H1 (cell line): ENCODE measurements at regions not wholly inside any gene's neighbourhood (a gene's known extent, or its start where the extent isn't known, plus 50 kb on each side); places are given as distances from the start of the nearest gene placed in this dataset.

Experiments
- CBX8 ChIP-seq: fragments of 300-800, 300-1000 bp; sonication (generic); IDR thresholded peaks from 2 replicates; pipeline ENCODE4 v1.7.1; 2016; ENCODE audit warnings: low read depth, low read length, borderline replicate concordance
- FOSL1 ChIP-seq: IDR thresholded peaks from 2 replicates; pipeline ENCODE4 v1.6.1; 2011; ENCODE audit warnings: mild to moderate bottlenecking, low read depth, low read length, moderate library complexity; ENCODE audit not compliant: insufficient read depth
- JUN ChIP-seq: IDR thresholded peaks from 2 replicates; pipeline ENCODE4 v1.6.1; 2011; ENCODE audit warnings: low read depth, mild to moderate bottlenecking, improper control_type of control experiment, low read length
- RNF2 ChIP-seq: fragments of 200-900, 300-1000 bp; sonication (generic); IDR thresholded peaks from 2 replicates; pipeline ENCODE4 v1.7.1; 2016; ENCODE audit warnings: borderline replicate concordance, low read depth, mild to moderate bottlenecking, antibody characterized with exemption, low read length; ENCODE audit not compliant: poor library complexity, severe bottlenecking; ENCODE audit errors: missing control alignments
- SRF ChIP-seq: IDR thresholded peaks from 2 replicates; pipeline ENCODE4 v1.6.1; 2011; ENCODE audit warnings: mild to moderate bottlenecking, low read depth, low read length, moderate library complexity
- TF ChIP-seq, protein P1 (sequence below), 3 experiments: IDR thresholded peaks; 1 replicate in 2 of 3; 2 replicates in 1 of 3; pipeline versions ENCODE4 v1.5.1 to v1.6.1; 2011; ENCODE audit warnings: low read length in 3 of 3, mild to moderate bottlenecking in 3 of 3, inconsistent platforms in 2 of 3, low read depth in 1 of 3, moderate library complexity in 1 of 3; ENCODE audit not compliant: insufficient read depth in 1 of 3; ENCODE audit errors: control extremely low read depth in 1 of 3

DNA sequence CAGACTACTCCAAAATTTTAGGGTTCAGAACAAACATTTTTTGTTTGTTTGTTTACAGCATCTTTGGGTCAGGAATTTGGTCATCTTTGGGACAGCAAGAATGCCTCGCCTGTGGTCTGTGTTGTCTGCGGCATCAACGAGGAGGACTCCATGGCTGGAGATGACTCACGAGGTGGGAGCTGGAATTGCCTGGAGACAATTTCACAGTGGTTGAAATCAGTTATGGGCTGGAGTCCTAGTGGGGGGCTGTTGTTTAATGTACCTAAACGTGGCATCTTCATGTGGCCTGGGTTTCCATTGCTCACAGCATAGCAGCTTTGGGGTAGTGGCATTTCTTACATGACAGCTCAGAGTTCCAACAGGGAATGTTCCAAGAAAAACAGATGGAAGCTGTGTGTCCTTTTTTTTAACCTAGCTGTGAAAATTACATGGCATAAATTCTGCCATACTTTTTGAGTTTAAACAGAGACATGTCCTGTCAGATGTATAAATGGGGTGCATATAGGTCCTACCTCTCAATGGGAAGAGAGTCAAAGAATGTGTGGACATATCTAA is 507.3 kb upstream of the CBLB start:
- TF ChIP-seq, protein P1, sequence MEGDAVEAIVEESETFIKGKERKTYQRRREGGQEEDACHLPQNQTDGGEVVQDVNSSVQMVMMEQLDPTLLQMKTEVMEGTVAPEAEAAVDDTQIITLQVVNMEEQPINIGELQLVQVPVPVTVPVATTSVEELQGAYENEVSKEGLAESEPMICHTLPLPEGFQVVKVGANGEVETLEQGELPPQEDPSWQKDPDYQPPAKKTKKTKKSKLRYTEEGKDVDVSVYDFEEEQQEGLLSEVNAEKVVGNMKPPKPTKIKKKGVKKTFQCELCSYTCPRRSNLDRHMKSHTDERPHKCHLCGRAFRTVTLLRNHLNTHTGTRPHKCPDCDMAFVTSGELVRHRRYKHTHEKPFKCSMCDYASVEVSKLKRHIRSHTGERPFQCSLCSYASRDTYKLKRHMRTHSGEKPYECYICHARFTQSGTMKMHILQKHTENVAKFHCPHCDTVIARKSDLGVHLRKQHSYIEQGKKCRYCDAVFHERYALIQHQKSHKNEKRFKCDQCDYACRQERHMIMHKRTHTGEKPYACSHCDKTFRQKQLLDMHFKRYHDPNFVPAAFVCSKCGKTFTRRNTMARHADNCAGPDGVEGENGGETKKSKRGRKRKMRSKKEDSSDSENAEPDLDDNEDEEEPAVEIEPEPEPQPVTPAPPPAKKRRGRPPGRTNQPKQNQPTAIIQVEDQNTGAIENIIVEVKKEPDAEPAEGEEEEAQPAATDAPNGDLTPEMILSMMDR (IDR thresholded peaks at IDR 0.05; ENCODE audit: control extremely low read depth in 1 of 3, insufficient read depth in 1 of 3, low read depth in 1 of 3, low read length in 3 of 3): no peak
- TF ChIP-seq SRF (no peak), FOSL1 (no peak), RNF2 (no peak), CBX8 (no peak), JUN (no peak)
